ENCODE measurements at regions not wholly inside any gene's neighbourhood (a gene's known extent, or its start where the extent isn't known, plus 50 kb on each side); places are given as distances from the start of the nearest gene placed in this dataset.
"Not testable (repeated sequence)": the region's sequence is repeated elsewhere in the genome, so short reads cannot be mapped to it uniquely, and the experiment has no call there.

GRCh38 chr5:106985174-106985573, 685.6 kb downstream of the EFNA5 start:
- Mint-ChIP-seq H3K27me3 (ENCODE audit: insufficient read depth, unreplicated experiment) (no peaks in the 10 kb centered on the region), H3K36me3 (ENCODE audit: insufficient read depth, unreplicated experiment) (no peaks in the 10 kb centered on the region), H3K9me3 (ENCODE audit: unreplicated experiment) (no peaks in the 10 kb centered on the region), H3K27ac (ENCODE audit: low read depth, unreplicated experiment) (no peak overlapping the region), H3K4me3 (ENCODE audit: unreplicated experiment) (no peak overlapping the region), H3K4me1 (ENCODE audit: insufficient read depth, unreplicated experiment) (no peaks in the 10 kb centered on the region)
- POLR2A ChIA-PET: no interaction called here
- no peak for TF ChIP-seq CTCF (IDR thresholded peaks at IDR 0.05; ENCODE audit: unreplicated experiment)
- DNase-seq (ENCODE audit: unreplicated experiment): no peak
- intact Hi-C loops (cut with micrococcal nuclease): no loop called here
- CTCF ChIA-PET: interaction anchor here (0.7 kb wide), 1 partner anchor 20 kb away, joined by 6 read pairs; no protein-coding TSS in a partner anchor
- BruUV-seq (replicated peaks): no TSS peak

DNA sequence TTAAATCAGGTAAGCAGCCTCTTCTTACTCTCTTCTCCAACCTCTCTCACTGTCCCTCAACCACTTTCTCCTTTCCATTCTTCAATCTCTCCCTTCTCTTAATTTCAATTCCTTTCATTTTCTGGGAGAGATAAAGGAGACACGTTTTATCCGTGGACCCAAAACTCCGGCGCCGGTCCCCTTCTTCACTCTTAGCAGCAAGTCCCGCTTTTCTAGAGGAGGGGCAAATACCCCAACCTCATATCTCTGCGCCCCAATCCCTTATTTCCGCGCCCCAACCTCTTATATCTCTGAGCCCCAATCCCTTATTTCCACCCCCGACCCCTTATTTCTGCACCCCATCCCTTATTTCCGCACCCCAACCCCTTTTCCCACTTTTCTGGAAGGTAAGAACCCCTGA, 691.6 kb downstream of the EFNA5 start:
- H3K4me1 Mint-ChIP-seq (ENCODE audit: insufficient read depth, unreplicated experiment); H3K27ac Mint-ChIP-seq (ENCODE audit: low read depth, unreplicated experiment); H3K27me3 Mint-ChIP-seq (ENCODE audit: insufficient read depth, unreplicated experiment); CTCF ChIA-PET; BruUV-seq (replicated peaks); DNase-seq (ENCODE audit: unreplicated experiment); H3K4me3 Mint-ChIP-seq (ENCODE audit: unreplicated experiment); H3K36me3 Mint-ChIP-seq (ENCODE audit: insufficient read depth, unreplicated experiment); H3K9me3 Mint-ChIP-seq (ENCODE audit: unreplicated experiment); POLR2A ChIA-PET; intact Hi-C loops (cut with micrococcal nuclease): not testable (repeated sequence)

DNA sequence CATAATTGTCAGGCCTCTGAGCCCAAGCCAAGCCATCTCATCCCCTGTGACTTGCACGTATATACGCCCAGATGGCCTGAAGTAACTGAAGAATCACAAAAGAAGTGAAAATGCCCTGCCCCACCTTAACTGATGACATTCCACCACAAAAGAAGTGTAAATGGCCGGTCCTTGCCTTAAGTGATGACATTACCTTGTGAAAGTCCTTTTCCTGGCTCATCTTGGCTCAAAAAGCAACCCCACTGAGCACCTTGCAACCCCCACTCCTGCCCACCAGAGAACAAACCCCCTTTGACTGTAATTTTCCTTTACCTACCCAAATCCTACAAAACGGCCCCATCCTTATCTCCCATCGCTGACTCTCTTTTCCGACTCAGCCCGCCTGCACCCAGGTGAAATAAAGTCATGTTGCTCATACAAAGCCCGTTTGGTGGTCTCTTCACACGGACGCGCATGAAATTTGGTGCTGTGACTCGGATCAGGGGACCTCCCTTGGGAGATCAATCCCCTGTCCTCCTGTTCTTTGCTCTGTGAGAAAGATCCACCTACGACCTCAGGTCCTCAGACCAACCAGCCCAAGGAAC, 692.1 kb downstream of the EFNA5 start:
- CTCF ChIA-PET: interaction anchor here (0.7 kb wide), 1 partner anchor 131 kb away, joined by 3 read pairs; no protein-coding TSS in a partner anchor

DNA sequence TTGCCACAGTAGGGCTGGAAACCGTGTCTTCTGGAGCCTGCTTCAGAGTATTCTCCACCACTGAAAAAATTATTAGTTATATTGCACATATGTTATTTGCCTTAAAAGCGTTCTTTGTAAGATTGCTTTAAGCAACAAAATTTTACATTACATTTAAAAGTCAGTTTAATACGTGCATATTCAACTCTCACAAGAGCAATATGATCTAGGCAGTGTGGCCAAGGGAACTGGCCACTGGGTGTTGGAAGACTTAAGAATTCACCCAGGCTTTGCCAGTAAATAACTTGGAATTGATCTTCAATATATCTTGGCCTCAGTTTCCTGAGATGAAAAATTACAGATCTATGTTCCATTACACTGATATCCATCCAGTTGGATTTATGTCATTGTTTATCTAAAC, 694.4 kb downstream of the EFNA5 start:
- Mint-ChIP-seq H3K4me3 (ENCODE audit: unreplicated experiment) (no peak overlapping the region), H3K4me1 (ENCODE audit: insufficient read depth, unreplicated experiment) (no peaks in the 10 kb centered on the region), H3K27me3 (ENCODE audit: insufficient read depth, unreplicated experiment) (no peaks in the 10 kb centered on the region), H3K9me3 (ENCODE audit: unreplicated experiment) (no peaks in the 10 kb centered on the region), H3K36me3 (ENCODE audit: insufficient read depth, unreplicated experiment) (no peaks in the 10 kb centered on the region), H3K27ac (ENCODE audit: low read depth, unreplicated experiment) (no peak overlapping the region)
- no peak for DNase-seq (ENCODE audit: unreplicated experiment)
- ChIA-PET POLR2A (no interaction called here), CTCF (no interaction called here)
- no TSS peak for BruUV-seq (replicated peaks)
- no peak for TF ChIP-seq CTCF (IDR thresholded peaks at IDR 0.05; ENCODE audit: unreplicated experiment)
- intact Hi-C loops (cut with micrococcal nuclease): no loop called here

More for the DNA sequence above, 692.1 kb downstream of the EFNA5 start:
- H3K4me1 Mint-ChIP-seq (ENCODE audit: insufficient read depth, unreplicated experiment); H3K27ac Mint-ChIP-seq (ENCODE audit: low read depth, unreplicated experiment); H3K4me3 Mint-ChIP-seq (ENCODE audit: unreplicated experiment); POLR2A ChIA-PET; DNase-seq (ENCODE audit: unreplicated experiment); H3K27me3 Mint-ChIP-seq (ENCODE audit: insufficient read depth, unreplicated experiment); BruUV-seq (replicated peaks); H3K9me3 Mint-ChIP-seq (ENCODE audit: unreplicated experiment); H3K36me3 Mint-ChIP-seq (ENCODE audit: insufficient read depth, unreplicated experiment); intact Hi-C loops (cut with micrococcal nuclease): not testable (repeated sequence)

- Mint-ChIP-seq H3K36me3 (ENCODE audit: insufficient read depth, unreplicated experiment) (no peaks in the 10 kb centered on the region), H3K4me3 (ENCODE audit: unreplicated experiment) (no peak overlapping the region), H3K27ac (ENCODE audit: low read depth, unreplicated experiment) (no peak overlapping the region), H3K27me3 (ENCODE audit: insufficient read depth, unreplicated experiment) (no peaks in the 10 kb centered on the region), H3K9me3 (ENCODE audit: unreplicated experiment) (no peaks in the 10 kb centered on the region), H3K4me1 (ENCODE audit: insufficient read depth, unreplicated experiment) (no peaks in the 10 kb centered on the region)
- no peak for TF ChIP-seq CTCF (IDR thresholded peaks at IDR 0.05; ENCODE audit: unreplicated experiment)
- intact Hi-C loops (cut with micrococcal nuclease): no loop called here
- ChIA-PET CTCF (interaction anchor here (0.6 kb wide), 1 partner anchor 8 kb away, joined by 3 read pairs; no protein-coding TSS in a partner anchor), POLR2A (no interaction called here)
- no TSS peak for BruUV-seq (replicated peaks)
- DNase-seq (ENCODE audit: unreplicated experiment): no peak
Measured at GRCh38 chr5:106974272-106974671, 696.5 kb downstream of the EFNA5 start.

Measured in MCF 10A (cell line).